Mesothelial cell of epicardium (in vitro differentiated cells): ENCODE measurements at regions not wholly inside any gene's neighbourhood (a gene's known extent, or its start where the extent isn't known, plus 50 kb on each side); places are given as distances from the start of the nearest gene placed in this dataset.
"Not testable (repeated sequence)": the region's sequence is repeated elsewhere in the genome, so short reads cannot be mapped to it uniquely, and the experiment has no call there.

Experiments used
- DNase-seq, 2 experiments: peaks; one replicate each; pipeline ENCODE4 v3.0.0; 2021; ENCODE audit warnings: low spot score in 2 of 2; ENCODE audit not compliant: unreplicated experiment in 2 of 2
- H3K27ac Mint-ChIP-seq: 2 replicates; pipeline ENCODE4 v1.8.0; 2021; ENCODE audit warnings: mixed read lengths
- H3K27me3 Mint-ChIP-seq: 2 replicates; pipeline ENCODE4 v1.8.0; 2021; ENCODE audit warnings: low read depth, mixed read lengths
- H3K36me3 Mint-ChIP-seq: 2 replicates; pipeline ENCODE4 v1.8.0; 2021; ENCODE audit warnings: mixed read lengths
- H3K4me1 Mint-ChIP-seq: 2 replicates; pipeline ENCODE4 v1.8.0; 2021; ENCODE audit warnings: mixed read lengths
- H3K4me3 Mint-ChIP-seq: 2 replicates; pipeline ENCODE4 v1.8.0; 2021; ENCODE audit warnings: mild to moderate bottlenecking, moderate library complexity, mixed read lengths
- H3K9me3 Mint-ChIP-seq: 2 replicates; pipeline ENCODE4 v1.8.0; 2021; ENCODE audit warnings: mixed read lengths
- TF ChIP-seq, protein P1 (sequence below): fragments of 200-600 bp; sonication (generic); IDR thresholded peaks from one replicate; pipeline ENCODE4 v1.5.0; 2021; ENCODE audit warnings: antibody characterized with exemption; ENCODE audit not compliant: unreplicated experiment

DNA sequence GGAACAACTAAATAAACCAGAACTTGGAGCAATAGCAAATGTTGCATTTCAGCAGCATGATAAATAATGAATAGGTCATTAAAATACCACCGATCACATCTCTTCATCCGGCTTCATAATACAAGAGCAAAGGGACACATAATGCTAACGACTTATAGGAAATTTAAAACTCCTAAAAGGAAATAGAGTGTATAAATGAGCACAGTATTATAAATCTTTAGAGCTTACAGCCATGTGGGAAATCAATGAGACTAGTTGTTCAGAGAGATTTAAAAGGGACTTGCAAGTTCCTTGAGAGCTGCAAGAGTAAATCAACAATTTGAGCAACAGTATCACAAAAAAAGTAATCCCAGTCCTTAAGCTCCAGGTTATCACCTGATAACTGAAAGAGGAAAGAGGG, 677.0 kb downstream of the PLOD2 start:
- Mint-ChIP-seq H3K27me3 (no peaks in the 10 kb centered on the region), H3K4me3 (no peak overlapping the region), H3K4me1 (peaks cover 4% of the 10 kb centered on the region), H3K27ac (no peak overlapping the region), H3K9me3 (peaks cover 8% of the 10 kb centered on the region), H3K36me3 (no peaks in the 10 kb centered on the region)
- DNase-seq = no peak
- TF ChIP-seq, protein P1, sequence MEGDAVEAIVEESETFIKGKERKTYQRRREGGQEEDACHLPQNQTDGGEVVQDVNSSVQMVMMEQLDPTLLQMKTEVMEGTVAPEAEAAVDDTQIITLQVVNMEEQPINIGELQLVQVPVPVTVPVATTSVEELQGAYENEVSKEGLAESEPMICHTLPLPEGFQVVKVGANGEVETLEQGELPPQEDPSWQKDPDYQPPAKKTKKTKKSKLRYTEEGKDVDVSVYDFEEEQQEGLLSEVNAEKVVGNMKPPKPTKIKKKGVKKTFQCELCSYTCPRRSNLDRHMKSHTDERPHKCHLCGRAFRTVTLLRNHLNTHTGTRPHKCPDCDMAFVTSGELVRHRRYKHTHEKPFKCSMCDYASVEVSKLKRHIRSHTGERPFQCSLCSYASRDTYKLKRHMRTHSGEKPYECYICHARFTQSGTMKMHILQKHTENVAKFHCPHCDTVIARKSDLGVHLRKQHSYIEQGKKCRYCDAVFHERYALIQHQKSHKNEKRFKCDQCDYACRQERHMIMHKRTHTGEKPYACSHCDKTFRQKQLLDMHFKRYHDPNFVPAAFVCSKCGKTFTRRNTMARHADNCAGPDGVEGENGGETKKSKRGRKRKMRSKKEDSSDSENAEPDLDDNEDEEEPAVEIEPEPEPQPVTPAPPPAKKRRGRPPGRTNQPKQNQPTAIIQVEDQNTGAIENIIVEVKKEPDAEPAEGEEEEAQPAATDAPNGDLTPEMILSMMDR = no peak

DNA sequence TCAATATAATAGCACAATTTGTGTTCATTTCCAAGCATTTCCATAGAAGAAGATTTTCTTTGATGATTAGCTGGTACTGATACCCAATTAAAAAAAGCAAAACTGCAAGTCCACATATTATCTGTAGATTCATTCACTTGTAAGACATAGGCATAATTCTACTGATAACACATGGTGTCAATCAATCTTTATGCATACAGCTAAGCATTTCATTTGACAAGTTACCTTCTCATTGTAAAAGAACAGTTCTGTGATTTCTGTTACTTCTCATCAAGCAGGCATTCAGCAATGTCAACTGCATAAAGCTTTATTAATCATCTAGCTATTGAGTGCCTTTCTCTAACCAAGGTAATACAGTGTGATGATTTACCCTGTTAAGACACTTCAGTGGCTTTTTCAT, 672.0 kb downstream of the PLOD2 start:
- Mint-ChIP-seq H3K36me3 (no peaks in the 10 kb centered on the region), H3K27ac (no peak overlapping the region), H3K9me3 (no peaks in the 10 kb centered on the region), H3K27me3 (no peaks in the 10 kb centered on the region), H3K4me1 (peaks cover 6% of the 10 kb centered on the region), H3K4me3 (no peak overlapping the region)
- no peak for DNase-seq
- TF ChIP-seq, protein P1 = no peak

DNA sequence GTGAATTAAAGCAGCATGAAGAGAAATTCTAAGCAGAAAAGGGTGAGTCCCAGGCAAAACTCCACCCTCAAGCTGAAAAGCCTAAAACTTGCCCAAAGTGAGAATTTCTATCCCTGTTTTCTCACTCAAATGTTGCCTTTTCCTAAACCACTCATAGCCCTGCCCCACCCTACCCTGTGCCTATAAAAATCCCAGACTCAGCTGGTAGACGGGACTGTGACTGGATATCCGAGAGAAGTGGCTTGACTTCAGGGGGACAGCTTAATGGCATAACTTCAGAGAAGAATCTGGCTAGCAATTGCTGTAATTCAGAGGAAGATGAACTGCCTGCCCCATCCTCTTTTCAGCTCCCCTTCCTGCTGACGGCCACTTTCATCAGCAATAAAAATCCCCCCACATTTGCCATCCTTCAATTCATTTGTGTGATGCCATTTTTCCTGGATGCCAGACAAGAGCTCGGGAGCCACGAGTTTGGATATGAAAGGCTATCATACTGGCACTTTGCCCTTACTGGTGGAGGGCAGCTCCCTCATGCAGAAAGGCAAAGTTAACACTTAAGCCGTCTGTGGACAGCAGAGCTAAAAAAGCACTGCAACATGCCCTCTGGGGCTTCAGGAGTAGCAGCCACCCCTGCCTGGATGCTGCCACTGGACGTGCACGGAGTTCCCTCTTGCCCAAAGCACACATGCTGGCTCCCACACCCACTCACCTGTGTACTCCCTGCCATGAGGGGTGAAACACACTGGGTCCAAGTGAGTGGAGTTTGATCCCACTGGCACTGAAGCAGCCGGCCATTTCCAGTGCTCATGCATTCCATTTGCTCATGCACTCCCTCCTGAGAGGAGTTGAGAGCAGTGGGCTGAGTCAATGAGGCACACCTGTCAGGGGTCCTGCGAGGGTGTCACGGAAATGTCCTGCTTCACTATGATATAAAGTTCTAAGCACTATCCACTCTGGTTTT, 670.6 kb downstream of the PLOD2 start:
- Mint-ChIP-seq H3K27ac (no peak overlapping the region), H3K36me3 (no peaks in the 10 kb centered on the region), H3K4me1 (peaks cover 4% of the 10 kb centered on the region), H3K27me3 (no peaks in the 10 kb centered on the region), H3K4me3 (no peak overlapping the region), H3K9me3 (no peaks in the 10 kb centered on the region)
- TF ChIP-seq, protein P1 = no peak
- DNase-seq = no peak

DNA sequence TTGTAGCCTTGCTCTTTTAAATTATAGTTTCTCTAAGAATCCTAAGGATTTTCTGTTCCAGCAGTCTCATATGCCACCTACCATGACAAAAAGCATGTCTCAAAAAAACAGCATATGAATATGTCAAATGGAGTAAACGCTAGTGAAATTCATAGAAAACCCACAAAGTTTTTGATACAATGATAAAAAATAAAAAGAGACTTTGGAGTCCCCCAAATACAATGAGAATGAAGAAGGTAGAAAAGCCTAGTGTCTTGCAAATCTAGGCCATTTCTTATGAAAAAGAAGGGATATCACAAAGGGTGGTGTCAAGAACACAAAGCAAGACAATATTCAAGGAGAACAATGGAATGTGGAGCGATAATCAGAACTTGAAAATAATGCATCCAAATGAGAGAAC, 668.5 kb downstream of the PLOD2 start:
- Mint-ChIP-seq H3K36me3 (no peaks in the 10 kb centered on the region), H3K27me3 (no peaks in the 10 kb centered on the region), H3K9me3 (no peaks in the 10 kb centered on the region), H3K4me1 (peaks cover 6% of the 10 kb centered on the region), H3K27ac (no peak overlapping the region), H3K4me3 (no peak overlapping the region)
- TF ChIP-seq, protein P1 = no peak
- DNase-seq = no peak

DNA sequence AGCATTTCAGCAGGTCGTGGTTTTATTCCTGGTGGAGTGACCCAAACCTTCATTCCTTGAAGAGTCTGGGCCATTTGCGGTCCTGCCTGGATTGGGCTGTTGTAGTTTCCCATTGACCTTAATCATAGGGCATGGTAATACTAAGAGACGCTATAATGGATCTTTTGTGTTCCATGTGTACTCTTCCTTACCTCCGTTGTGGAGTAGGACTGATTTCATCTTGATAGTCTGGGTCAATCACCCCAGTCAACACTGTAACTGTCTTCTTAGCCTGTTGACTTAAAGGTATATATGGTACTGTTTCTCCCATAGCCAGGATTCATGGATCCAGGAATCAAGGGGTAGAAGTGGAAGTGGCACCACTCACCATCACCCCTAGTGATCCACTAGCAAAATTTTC, 643.6 kb downstream of the PLOD2 start:
- DNase-seq, H3K4me1 Mint-ChIP-seq, H3K9me3 Mint-ChIP-seq, H3K4me3 Mint-ChIP-seq, H3K36me3 Mint-ChIP-seq, H3K27me3 Mint-ChIP-seq, H3K27ac Mint-ChIP-seq: not testable (repeated sequence)

DNA sequence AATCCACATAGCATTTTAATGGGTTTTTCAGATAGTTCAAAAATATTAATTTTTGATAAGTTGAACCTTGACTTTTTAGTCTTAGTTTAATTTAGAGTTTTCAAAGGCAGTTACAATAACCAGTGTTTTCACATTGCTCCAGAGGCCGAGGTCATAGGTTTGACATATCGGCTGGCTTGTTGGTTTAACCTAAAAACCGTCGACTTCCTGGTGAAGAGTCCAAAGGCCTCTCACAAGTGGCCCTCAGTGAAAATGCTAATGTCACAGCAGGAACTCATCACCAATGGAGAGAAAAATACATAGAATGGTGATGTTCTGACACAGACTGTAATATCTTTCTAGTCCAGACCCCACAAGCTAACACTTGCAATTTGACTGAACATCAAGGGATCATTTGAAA, 642.3 kb downstream of the PLOD2 start:
- Mint-ChIP-seq H3K4me1 (peaks cover 5% of the 10 kb centered on the region), H3K27ac (peak overlapping the region; percentile 6), H3K27me3 (no peaks in the 10 kb centered on the region), H3K4me3 (no peak overlapping the region), H3K36me3 (no peaks in the 10 kb centered on the region), H3K9me3 (peaks cover 6% of the 10 kb centered on the region)
- TF ChIP-seq, protein P1 = no peak
- no peak for DNase-seq
